Lung (tissue), 11 donors: ENCODE measurements at regions not wholly inside any gene's neighbourhood (a gene's known extent, or its start where the extent isn't known, plus 50 kb on each side); places are given as distances from the start of the nearest gene placed in this dataset.
"Not testable (repeated sequence)": the region's sequence is repeated elsewhere in the genome, so short reads cannot be mapped to it uniquely, and the experiment has no call there.

Experiments
- ATAC-seq: fragments of 200-7000 bp; cut with Tn5 transposase; one replicate; pipeline ENCODE4 v1.9.1; 2020; ENCODE audit warnings: moderate number of reproducible peaks; ENCODE audit not compliant: insufficient read depth, low FRiP score
- DNase-seq, 3 donors: peaks; one replicate each; pipeline ENCODE4 v3.0.0-alpha.2; 2013 to 2017
- H3K27ac ChIP-seq, 2 donors: one replicate each; pipeline ENCODE4 v1.5.1; 2013; ENCODE audit warnings: mild to moderate bottlenecking in 2 of 2, moderate library complexity in 2 of 2, control low read depth in 1 of 2, inconsistent platforms in 1 of 2, low read depth in 1 of 2, low read length in 1 of 2
- H3K27me3 ChIP-seq, 3 donors: one replicate each; pipeline ENCODE4 v1.5.1; 2013; ENCODE audit warnings: low read length in 2 of 3; ENCODE audit not compliant: control insufficient read depth in 3 of 3, insufficient read depth in 3 of 3
- H3K36me3 ChIP-seq, 4 donors: one replicate each; pipeline ENCODE4 v1.5.1; 2013; ENCODE audit warnings: low read length in 4 of 4, mild to moderate bottlenecking in 1 of 4, moderate library complexity in 1 of 4; ENCODE audit not compliant: control insufficient read depth in 4 of 4, insufficient read depth in 4 of 4
- H3K4me1 ChIP-seq, 5 donors: one replicate each; pipeline ENCODE4 v1.5.1; 2013; ENCODE audit warnings: low read length in 5 of 5, mild to moderate bottlenecking in 2 of 5, moderate library complexity in 1 of 5; ENCODE audit not compliant: control insufficient read depth in 5 of 5, insufficient read depth in 5 of 5
- H3K4me3 ChIP-seq: one replicate; pipeline ENCODE4 v1.5.1; 2013; ENCODE audit warnings: mild to moderate bottlenecking, control low read depth, moderate library complexity
- H3K9ac ChIP-seq, 2 donors: one replicate each; pipeline ENCODE4 v1.5.1; 2013; ENCODE audit warnings: low read length in 2 of 2, control low read depth in 1 of 2; ENCODE audit not compliant: insufficient read depth in 1 of 2
- H3K9me3 ChIP-seq, 4 donors: one replicate each; pipeline ENCODE4 v1.5.1; 2013; ENCODE audit warnings: low read length in 3 of 4, mild to moderate bottlenecking in 1 of 4, moderate library complexity in 1 of 4; ENCODE audit not compliant: control insufficient read depth in 4 of 4, insufficient read depth in 3 of 4
- WGBS, 2 donors: extraction: QIAGEN DNeasy Blood & Tissue Kit; methylation state at CpG; one replicate each; pipeline ENCODE4 v1.1.7; 2013; 5-methylcytosine and 5-hydroxymethylcytosine counted together
- TF ChIP-seq, protein P1 (sequence below): IDR thresholded peaks from 2 replicates; pipeline ENCODE4 v1.5.1; 2012; ENCODE audit warnings: mild to moderate bottlenecking; ENCODE audit errors: control extremely low read depth, extremely low read depth
- donor health status: control.
- donor health status: control.
- donor health status: Bipolar disorder and iron deficiency.
- donor health status: healthy.
- donor health status: DM: yes; HTN: yes; CAD: no.

DNA sequence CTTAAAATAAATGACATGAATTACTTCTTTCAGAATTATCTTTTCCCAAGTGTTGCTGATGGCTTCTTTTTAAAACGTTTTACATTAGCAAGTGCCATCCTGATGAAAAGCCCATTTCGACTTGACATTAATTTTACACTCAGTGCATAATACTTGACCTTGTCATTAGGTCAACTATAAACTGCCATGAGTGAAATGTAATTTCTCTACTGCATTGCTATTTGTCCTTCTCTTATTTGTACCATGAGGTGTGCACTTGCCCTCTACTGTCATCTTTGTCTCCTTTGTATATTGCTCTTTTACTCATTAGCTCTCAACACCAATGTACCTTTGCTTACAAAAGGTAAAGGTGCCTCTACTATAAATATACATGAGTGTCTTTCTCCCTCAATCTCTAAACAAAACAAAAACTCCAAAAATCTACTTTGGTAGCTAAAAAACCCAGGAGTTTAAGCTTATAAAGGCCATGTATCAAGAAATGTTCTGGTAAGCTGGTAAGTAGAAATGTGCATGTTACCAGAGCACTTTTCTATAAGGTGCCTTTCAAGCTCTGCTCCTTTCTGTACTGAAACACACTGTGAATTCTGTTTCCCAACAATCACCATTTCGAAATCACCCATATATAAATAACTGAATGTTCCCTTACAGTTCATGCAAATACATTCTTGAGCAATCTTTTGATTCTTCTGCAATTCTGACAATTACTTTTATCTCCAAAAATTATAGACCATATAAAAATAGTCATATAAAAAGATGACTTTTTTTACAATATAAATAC lies 351.4 kb downstream of the SLITRK5 start:
- Histone ChIP-seq H3K4me1 (no peaks in the 10 kb centered on the region), H3K27ac (no peak overlapping the region), H3K27me3 (no peaks in the 10 kb centered on the region), H3K9ac (no peak overlapping the region), H3K9me3 (peaks cover 0 to 5% (median 0%) of the 10 kb centered on the region in 4 donors), H3K36me3 (no peaks in the 10 kb centered on the region), H3K4me3 (no peak overlapping the region)
- TF ChIP-seq, protein P1, sequence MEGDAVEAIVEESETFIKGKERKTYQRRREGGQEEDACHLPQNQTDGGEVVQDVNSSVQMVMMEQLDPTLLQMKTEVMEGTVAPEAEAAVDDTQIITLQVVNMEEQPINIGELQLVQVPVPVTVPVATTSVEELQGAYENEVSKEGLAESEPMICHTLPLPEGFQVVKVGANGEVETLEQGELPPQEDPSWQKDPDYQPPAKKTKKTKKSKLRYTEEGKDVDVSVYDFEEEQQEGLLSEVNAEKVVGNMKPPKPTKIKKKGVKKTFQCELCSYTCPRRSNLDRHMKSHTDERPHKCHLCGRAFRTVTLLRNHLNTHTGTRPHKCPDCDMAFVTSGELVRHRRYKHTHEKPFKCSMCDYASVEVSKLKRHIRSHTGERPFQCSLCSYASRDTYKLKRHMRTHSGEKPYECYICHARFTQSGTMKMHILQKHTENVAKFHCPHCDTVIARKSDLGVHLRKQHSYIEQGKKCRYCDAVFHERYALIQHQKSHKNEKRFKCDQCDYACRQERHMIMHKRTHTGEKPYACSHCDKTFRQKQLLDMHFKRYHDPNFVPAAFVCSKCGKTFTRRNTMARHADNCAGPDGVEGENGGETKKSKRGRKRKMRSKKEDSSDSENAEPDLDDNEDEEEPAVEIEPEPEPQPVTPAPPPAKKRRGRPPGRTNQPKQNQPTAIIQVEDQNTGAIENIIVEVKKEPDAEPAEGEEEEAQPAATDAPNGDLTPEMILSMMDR = no peak
- ATAC-seq (no peak), DNase-seq (peak in 2 of 3 donors; percentile 11 to 65)
- WGBS, 2 donors = 46 to 54% methylated on average over 3 of the region's 3 CpGs

DNA sequence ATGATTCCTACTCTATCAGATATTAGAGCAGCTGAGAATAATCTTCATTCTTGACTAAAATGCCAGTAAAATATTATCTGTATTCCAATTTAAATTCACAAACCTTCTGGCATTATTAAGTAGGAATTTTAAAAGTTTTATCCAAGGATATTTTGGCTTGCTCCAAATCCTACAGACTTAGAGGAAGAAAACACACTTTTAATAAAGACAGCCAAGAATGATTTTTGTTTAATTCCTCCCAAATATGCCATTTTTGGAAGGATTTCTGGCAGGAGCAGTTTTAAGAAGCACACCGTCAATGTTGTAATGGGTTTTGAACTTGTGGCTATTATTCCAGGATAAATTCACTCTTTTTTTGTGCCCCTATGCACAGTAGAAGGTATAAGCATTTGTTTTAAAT lies 355.1 kb downstream of the SLITRK5 start:
- DNase-seq (no peak), ATAC-seq (no peak)
- H3K36me3 ChIP-seq = no peaks in the 10 kb centered on the region
- TF ChIP-seq, protein P1 = no peak
- H3K9me3 ChIP-seq = no peaks in the 10 kb centered on the region
- no peak overlapping the region for H3K9ac ChIP-seq
- H3K4me3 ChIP-seq = no peak overlapping the region
- H3K4me1 ChIP-seq = no peaks in the 10 kb centered on the region
- WGBS, 2 donors = 38 to 45% methylated on average over 1 of the region's 1 CpG
- H3K27ac ChIP-seq = no peak overlapping the region
- H3K27me3 ChIP-seq = no peaks in the 10 kb centered on the region

DNA sequence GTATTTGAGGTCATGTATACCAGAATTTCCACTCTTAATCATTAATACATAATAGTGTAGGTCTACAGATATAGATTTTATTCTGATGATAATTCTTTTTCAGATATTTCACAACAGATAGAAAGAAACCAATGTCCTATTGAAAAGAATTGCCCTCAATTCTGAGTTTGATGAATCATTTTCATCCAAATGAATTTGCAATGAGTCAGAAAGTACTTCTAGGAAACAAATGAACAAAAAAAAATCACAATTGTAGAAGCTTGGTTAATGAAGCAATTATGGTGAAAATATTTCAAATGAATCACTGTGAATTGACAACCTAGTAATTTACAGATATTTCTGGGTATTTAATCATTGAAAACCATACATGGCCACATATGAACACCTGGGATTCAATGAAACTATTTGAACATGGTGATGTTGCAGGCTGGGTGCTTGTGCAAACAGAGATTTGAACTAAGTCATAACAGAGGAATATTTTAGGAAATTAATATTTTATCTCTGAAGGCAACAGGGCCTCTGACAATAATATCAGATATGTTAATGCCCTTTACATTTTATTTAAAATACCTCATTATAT lies 360.9 kb downstream of the SLITRK5 start:
- Histone ChIP-seq H3K4me1 (no peaks in the 10 kb centered on the region), H3K27ac (no peak overlapping the region), H3K9me3 (no peaks in the 10 kb centered on the region), H3K27me3 (no peaks in the 10 kb centered on the region), H3K36me3 (no peaks in the 10 kb centered on the region), H3K4me3 (no peak overlapping the region), H3K9ac (no peak overlapping the region)
- DNase-seq (no peak), ATAC-seq (no peak)
- TF ChIP-seq, protein P1 = no peak

DNA sequence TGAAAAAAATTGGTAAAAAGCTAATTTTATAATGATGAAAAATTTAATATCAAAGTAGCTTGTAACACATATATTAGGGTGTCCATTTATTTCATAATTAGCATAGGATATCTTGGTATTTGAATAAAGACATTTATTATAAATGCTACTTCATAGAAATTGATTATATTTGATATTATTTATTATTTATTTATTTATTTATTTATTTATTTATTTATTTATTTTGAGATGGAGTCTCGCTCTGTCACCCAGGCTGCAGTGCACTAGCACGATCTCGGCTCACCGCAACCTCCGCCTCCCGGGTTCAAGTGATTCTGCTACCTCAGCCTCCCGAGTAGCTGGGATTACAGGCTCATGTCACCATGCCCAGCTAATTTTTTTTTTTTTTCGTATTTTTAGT lies 365.0 kb downstream of the SLITRK5 start:
- H3K27ac ChIP-seq, H3K27me3 ChIP-seq, DNase-seq, H3K36me3 ChIP-seq, H3K9me3 ChIP-seq, ATAC-seq, H3K9ac ChIP-seq, H3K4me3 ChIP-seq, H3K4me1 ChIP-seq: not testable (repeated sequence)
- WGBS, 2 donors = 91 to 95% methylated on average over 8 of the region's 8 CpGs
